Ascending aorta (tissue), 2 donors: ENCODE measurements at regions not wholly inside any gene's neighbourhood (a gene's known extent, or its start where the extent isn't known, plus 50 kb on each side); places are given as distances from the start of the nearest gene placed in this dataset.
"Not testable (repeated sequence)": the region's sequence is repeated elsewhere in the genome, so short reads cannot be mapped to it uniquely, and the experiment has no call there.

Experiments used
- DNase-seq, 2 donors: peaks; one replicate each; pipeline ENCODE4 v3.0.0-alpha.2; 2019; ENCODE audit warnings: low spot score in 2 of 2
- H3K27ac ChIP-seq, 2 donors: fragments of 200-600 bp; sonication (generic); one replicate each; pipeline ENCODE4 v1.5.1; 2016 to 2017; ENCODE audit warnings: mild to moderate bottlenecking in 1 of 2
- H3K27me3 ChIP-seq: fragments of 200-600 bp; sonication (generic); one replicate; pipeline ENCODE4 v1.5.1; 2017
- H3K36me3 ChIP-seq, 2 donors: fragments of 200-600 bp; sonication (generic); one replicate each; pipeline ENCODE4 v1.5.1; 2016
- H3K4me1 ChIP-seq, 2 donors: fragments of 200-600 bp; sonication (generic); one replicate each; pipeline ENCODE4 v1.5.1; 2016 to 2017; ENCODE audit warnings: mild to moderate bottlenecking in 1 of 2
- H3K4me3 ChIP-seq, 2 donors: fragments of 200-600 bp; sonication (generic); one replicate each; pipeline ENCODE4 v1.5.1; 2016 to 2017; ENCODE audit warnings: mild to moderate bottlenecking in 1 of 2
- H3K9me3 ChIP-seq, 2 donors: fragments of 200-600 bp; sonication (generic); one replicate each; pipeline ENCODE4 v1.5.1; 2016
- intact Hi-C: fragments of 100-400 bp; cut with DNase I; formaldehyde crosslinking; loops from one replicate; pipeline ENCODE4 v1.15.1; 2023
- TF ChIP-seq, protein P1 (sequence below), 3 experiments: fragments of 200-600 bp in 2 of 3; fragments of 450-650 bp in 1 of 3; sonication (generic) in 2 of 3; IDR thresholded peaks; one replicate each; pipeline ENCODE4 v1.5.1; 2016 to 2019; ENCODE audit warnings: antibody characterized with exemption in 3 of 3, mild to moderate bottlenecking in 1 of 3, moderate library complexity in 1 of 3

DNA sequence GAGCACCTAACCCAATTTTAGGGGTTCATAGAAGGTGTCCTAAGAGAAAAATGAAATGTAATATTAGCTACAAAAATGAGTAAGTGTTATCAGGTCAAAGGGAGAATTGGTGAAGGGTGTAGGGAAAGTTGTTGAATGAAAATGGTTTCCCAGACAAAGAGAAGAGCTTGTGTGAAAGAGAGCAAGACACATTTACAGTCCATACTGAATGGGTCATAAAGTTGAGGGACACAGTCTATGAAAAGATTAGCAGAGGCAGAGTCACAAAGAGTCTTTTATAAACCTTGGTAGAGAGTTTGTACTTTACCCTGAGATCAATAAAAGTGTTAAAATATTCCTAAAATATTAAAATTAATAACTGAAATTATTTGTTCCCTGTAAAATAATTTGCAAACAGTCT lies 759.4 kb downstream of the DIAPH3 start:
- no peaks in the 10 kb centered on the region for H3K9me3 ChIP-seq
- no peak overlapping the region for H3K27ac ChIP-seq
- intact Hi-C loops, result no loop called here
- no peaks in the 10 kb centered on the region for H3K36me3 ChIP-seq
- no peak overlapping the region for H3K4me3 ChIP-seq
- no peaks in the 10 kb centered on the region for H3K4me1 ChIP-seq
- no peak for DNase-seq
- TF ChIP-seq, protein P1, sequence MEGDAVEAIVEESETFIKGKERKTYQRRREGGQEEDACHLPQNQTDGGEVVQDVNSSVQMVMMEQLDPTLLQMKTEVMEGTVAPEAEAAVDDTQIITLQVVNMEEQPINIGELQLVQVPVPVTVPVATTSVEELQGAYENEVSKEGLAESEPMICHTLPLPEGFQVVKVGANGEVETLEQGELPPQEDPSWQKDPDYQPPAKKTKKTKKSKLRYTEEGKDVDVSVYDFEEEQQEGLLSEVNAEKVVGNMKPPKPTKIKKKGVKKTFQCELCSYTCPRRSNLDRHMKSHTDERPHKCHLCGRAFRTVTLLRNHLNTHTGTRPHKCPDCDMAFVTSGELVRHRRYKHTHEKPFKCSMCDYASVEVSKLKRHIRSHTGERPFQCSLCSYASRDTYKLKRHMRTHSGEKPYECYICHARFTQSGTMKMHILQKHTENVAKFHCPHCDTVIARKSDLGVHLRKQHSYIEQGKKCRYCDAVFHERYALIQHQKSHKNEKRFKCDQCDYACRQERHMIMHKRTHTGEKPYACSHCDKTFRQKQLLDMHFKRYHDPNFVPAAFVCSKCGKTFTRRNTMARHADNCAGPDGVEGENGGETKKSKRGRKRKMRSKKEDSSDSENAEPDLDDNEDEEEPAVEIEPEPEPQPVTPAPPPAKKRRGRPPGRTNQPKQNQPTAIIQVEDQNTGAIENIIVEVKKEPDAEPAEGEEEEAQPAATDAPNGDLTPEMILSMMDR (IDR thresholded peaks at IDR 0.05), result no peak
- H3K27me3 ChIP-seq, result no peaks in the 10 kb centered on the region

GRCh38 chr13:59407251-59407650 lies 756.5 kb downstream of the DIAPH3 start:
- H3K4me1 ChIP-seq, H3K9me3 ChIP-seq, H3K4me3 ChIP-seq, H3K36me3 ChIP-seq, intact Hi-C loops, H3K27me3 ChIP-seq, DNase-seq, H3K27ac ChIP-seq: not testable (repeated sequence)

DNA sequence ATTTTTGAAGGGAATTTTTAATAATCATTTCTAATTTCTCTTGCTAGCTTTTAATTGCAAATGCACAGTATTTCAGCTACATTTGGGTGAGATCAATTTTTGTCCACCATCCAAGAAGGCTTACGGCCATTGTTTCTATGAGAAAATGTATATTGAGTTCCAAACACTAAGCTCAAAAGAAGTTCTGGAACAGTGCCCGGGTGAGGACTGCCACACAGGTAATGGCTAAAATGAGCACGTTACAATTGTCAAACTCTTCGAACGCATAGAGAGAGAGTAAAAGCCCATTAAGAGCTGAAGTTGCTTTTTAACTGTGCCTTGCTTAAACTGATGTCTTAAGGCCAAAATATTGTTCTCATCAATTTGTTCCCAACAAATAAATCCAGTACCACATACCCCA lies 755.0 kb downstream of the DIAPH3 start:
- intact Hi-C loops, result no loop called here
- DNase-seq, result no peak
- H3K4me3 ChIP-seq, result no peak overlapping the region
- TF ChIP-seq, protein P1 (IDR thresholded peaks at IDR 0.05), result no peak
- no peaks in the 10 kb centered on the region for H3K27me3 ChIP-seq
- H3K9me3 ChIP-seq, result no peaks in the 10 kb centered on the region
- H3K27ac ChIP-seq, result no peak overlapping the region
- H3K4me1 ChIP-seq, result no peaks in the 10 kb centered on the region
- no peaks in the 10 kb centered on the region for H3K36me3 ChIP-seq

- no peak for DNase-seq
- Histone ChIP-seq H3K27ac (no peak overlapping the region), H3K4me1 (no peaks in the 10 kb centered on the region), H3K36me3 (no peaks in the 10 kb centered on the region), H3K27me3 (no peaks in the 10 kb centered on the region), H3K9me3 (no peaks in the 10 kb centered on the region), H3K4me3 (no peak overlapping the region)
- TF ChIP-seq, protein P1 (IDR thresholded peaks at IDR 0.05), result no peak
- intact Hi-C loops, result no loop called here
Observed at GRCh38 chr13:59409211-59409610, 754.5 kb downstream of the DIAPH3 start.

- intact Hi-C loops, result no loop called here
- H3K9me3 ChIP-seq, result no peaks in the 10 kb centered on the region
- H3K4me3 ChIP-seq, result no peak overlapping the region
- TF ChIP-seq, protein P1 (IDR thresholded peaks at IDR 0.05), result no peak
- no peak overlapping the region for H3K27ac ChIP-seq
- no peaks in the 10 kb centered on the region for H3K27me3 ChIP-seq
- H3K36me3 ChIP-seq, result no peaks in the 10 kb centered on the region
- DNase-seq, result no peak
- H3K4me1 ChIP-seq, result no peaks in the 10 kb centered on the region
Observed at GRCh38 chr13:59409634-59410200, 754.0 kb downstream of the DIAPH3 start.

GRCh38 chr13:59413126-59413525 lies 750.6 kb downstream of the DIAPH3 start:
- intact Hi-C loops, result no loop called here
- H3K27ac ChIP-seq, result no peak overlapping the region
- H3K4me1 ChIP-seq, result no peaks in the 10 kb centered on the region
- TF ChIP-seq, protein P1 (IDR thresholded peaks at IDR 0.05), result no peak
- no peak for DNase-seq
- H3K27me3 ChIP-seq, result no peaks in the 10 kb centered on the region
- no peaks in the 10 kb centered on the region for H3K36me3 ChIP-seq
- no peaks in the 10 kb centered on the region for H3K9me3 ChIP-seq
- H3K4me3 ChIP-seq, result no peak overlapping the region
